Stimulated activated CD4-positive, alpha-beta T cell treated with anti-CD3 and anti-CD28 coated beads, Interleukin-2, amount 100 ng/mL, for 24 hours (primary cell): ENCODE measurements at regions not wholly inside any gene's neighbourhood (a gene's known extent, or its start where the extent isn't known, plus 50 kb on each side); places are given as distances from the start of the nearest gene placed in this dataset.

Experiments
- DNase-seq, 2 donors: peaks; one replicate each; pipeline ENCODE4 v3.0.0-alpha.2; 2020

DNA sequence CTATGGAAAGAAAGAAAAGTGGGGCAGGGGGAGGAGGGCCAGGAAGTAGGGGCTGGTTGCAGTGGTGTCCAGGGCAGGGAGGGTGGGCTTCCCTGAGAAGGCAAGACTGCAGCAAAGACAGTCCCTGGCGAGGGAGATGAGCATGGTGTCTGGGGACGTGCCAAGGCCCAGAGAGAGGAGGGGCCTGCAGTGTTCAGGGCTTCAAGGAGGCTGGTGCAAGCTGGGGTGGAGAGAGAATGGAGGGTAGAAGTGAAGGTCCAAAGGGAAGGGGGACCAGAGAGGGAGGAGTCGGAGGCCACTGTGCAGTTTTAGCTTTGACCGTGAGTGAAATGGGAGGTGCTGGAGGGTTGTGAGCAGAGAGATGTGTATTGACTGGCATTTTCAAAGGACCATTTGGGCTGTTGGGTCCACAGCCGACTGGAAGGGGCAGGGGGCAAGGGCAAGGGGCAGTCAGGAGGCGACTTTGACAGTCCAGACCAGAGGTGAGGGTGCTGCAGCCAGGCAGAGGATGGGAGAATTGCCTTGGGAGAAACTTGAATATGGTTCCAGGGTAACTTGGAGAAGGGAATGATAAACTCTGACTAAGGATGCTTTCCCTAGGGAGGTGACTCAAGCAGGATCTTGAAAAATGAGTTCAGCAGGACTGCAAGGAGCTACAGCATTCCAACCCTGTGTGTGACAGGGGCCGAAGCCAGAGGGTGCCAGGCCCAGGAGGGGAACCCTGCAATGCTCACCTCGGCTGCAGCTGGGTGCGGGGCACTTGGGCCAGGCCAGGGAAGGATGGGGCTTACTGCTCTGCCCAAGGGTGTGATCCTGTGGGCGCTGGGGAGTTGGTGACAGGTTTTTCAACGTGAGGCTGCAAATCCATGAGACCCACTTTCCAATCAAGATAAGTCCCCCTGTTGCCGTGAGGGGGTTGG, 177.1 kb upstream of the HAAO start:
- no peak for DNase-seq

DNA sequence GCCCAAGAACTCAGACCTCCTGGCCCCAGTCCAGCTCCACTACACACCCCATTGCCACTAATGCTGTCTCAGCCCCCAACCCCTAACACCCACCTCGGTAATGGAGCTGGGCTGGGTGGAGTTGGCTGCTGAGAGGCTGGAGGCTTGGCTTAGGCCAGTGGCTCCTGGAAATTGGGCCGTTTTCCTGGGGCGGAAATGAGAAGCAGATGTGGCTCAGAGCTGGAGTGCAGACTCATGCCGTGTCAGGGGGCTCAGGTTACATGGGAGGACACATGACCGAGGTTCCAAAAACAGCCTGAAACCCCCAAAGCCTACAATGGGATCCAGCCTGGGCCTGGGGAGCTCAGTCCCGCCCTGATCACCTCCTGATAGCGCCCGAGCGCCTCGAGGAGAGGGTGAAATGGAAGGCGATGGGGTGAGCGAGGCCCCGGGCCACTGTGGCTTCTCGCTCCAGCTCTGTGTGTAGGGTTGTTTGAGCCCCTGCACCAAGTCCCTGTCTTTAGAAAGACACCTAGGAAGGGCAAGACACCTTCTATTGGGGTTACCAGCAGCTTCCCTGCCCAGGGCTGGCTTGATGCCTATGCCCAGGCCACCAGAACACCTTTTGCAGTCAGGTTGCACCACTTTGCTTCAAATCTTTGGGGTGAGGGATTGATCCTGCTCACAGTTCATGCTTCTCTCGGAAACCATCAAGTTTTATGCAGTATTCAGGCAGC, 175.7 kb upstream of the HAAO start:
- no peak for DNase-seq

DNA sequence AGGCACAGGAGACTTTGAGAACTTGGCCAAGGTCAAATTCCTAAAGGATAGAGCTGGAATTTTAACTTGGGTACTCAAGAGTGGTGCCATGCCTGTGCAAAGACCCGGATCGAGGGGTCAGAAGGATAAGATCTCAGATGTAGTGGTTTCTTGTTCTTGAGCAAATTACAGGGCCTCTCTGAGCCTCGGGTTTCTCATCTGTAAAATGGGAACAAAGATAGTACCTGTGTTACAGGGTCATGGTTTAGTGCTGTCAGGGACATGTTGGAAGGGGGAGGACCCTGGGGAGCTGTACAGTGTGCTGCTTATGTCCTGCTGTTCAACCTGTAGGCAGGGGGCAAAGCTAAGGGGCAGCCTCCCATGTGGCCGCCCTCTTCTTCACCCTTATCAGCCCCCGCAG, 173.5 kb upstream of the HAAO start:
- no peak for DNase-seq

DNA sequence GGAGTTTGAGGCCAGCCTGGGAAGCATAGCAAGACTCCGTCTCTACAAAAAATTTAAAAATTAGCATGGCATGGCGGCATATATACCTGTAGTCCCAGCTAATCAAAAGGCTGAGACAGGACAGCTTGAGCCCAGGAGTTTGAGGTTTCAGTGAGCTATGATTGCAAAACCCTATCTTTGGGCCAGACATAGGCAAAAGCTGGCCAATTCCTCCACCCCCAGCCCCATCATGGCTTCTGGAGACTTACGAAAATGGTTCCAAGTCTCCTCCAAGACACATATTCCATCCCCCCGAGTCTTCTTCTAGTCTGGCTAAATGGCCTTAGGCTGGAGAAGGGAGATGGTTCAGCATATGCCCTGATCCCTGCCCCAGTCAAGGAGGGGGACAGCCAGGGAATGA, 172.8 kb upstream of the HAAO start:
- DNase-seq: no peak

DNA sequence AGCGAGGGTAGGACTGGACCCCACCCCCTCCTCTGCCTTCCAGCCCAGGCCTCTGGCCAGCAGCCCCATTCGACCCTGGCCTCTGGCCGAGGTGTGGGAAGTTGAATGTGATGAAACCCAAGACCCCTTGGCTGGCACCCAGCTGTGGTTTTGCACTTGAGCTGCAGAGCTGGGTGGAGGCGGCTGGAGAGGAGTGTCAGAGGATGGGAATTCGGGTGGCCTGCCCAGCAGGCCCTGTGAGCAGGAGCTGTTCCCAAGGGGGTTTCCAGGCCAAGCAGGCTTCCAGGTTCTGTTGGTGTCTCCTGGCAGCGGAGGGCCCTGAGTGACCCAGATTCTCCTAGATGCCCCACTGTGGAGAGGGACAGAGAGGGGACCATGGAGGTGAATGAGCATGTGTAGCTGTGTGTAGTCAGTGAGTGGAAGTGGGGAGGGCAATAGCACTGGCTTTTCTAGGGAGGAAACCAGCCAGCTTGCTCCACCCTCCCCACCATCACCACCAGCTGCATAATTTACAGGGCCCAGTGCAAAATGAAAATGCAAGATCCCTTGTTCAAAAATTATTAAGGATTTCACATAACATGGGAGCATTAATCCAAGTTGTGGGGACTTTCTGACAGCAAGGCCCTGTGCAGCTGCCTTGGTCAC, 172.2 kb upstream of the HAAO start:
- DNase-seq: no peak

DNA sequence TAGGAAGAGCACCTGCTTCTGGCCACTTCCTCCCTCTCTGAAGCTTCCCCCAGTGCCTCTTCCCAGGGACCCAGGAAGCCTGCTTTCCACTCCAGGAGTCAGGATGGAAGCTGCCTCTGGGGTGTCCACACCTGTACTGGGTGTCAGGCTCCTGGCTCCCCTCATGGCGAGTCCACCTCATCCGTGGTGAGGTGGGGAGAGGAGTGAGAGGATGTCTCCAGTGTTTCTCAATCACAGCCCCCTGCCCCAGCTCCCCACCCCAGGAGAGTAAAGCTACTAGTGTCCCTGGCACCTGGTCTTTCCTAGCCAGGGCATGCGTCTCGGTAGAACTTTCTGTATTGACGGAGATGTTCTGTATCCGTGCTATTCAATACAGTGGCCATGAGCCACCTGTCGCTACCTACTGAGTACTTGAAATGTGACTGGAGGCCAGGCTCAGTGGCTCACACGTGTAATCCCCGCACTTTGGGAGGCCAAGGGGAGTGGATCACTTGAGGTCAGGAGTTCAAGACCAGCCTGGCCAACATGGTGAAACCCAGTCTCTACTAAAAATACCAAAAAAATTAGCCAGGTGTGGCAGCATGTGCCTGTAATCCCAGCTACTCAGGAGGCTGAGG, 171.2 kb upstream of the HAAO start:
- DNase-seq: no peak

DNA sequence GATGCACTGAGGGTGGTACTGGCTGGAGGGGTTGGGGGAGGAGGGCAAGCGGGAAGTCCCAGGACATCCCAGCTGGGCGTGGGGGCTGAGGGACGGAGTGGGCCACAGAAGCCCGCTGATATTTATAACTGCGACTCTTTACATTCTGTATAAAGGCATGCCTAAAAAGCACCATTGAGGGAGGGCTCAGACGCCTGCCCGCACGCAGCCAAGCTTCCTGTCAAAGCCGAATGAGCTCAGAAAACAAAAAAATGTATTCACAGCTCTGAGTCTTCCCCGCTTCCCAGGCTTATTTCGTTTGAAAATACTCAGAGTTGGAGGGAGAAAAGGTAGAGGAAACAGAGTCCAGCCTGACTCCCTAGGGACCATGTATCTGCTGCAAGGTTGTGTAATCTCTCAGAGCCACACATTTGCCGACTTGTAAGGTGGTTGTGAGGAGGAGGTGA, 170.1 kb upstream of the HAAO start:
- no peak for DNase-seq

DNA sequence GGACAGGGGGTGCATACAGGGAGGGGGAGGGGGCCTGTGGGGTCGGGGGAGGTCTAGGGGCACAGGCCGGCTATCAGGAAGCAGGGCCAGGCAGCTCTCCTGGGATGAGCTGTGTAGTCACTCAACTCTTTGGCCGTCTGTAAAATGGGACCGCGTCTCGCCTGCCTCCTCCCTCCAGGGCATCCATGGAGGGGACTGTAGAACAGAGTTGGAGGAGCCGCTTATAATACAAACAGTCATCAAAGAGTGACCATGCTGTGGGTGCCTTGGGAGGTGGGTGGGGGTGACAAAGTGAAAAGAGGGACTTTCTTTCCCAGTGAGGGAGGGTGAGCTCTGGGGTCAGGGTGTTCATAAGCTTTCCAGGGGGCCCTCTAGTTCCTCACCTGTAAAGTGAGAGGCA, 169.6 kb upstream of the HAAO start:
- DNase-seq: no peak

DNA sequence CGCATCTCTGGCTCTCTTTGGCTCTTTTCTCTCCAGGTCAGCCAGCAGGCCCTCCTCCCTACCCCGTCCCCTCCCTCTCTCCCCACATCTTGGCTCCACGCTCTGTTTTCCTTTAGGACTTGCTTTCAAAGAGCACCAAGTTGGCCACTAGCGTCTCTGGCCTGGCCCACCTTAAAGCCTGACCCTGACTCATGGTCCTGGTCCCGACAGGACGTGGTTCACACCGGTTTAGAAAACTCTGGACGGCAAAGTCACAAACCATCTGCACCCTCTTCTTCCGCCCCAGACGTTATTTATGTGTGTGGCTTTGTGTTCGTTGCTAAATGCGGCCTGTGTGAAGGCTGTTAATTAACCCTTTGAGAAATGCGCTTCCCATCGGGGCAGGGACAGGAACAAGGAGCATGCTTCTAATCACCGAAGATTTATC, 169.0 kb upstream of the HAAO start:
- DNase-seq: no peak

DNA sequence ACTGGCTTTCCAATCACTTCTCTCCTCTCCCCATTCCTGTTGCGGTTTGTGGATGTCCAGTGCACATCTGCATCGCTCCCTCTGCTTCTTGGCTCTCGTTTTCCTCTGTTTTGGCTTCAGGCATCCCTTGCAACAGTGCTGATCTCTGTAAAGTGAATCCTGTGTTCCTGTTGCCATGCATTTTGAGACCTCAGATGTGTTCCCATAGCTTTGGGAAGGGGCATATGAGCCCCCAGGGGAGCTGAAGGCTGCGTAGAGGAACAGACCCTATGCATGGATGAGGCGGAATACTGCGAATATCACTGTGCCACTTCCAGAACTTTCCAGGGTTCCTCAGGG, 168.4 kb upstream of the HAAO start:
- DNase-seq: no peak

DNA sequence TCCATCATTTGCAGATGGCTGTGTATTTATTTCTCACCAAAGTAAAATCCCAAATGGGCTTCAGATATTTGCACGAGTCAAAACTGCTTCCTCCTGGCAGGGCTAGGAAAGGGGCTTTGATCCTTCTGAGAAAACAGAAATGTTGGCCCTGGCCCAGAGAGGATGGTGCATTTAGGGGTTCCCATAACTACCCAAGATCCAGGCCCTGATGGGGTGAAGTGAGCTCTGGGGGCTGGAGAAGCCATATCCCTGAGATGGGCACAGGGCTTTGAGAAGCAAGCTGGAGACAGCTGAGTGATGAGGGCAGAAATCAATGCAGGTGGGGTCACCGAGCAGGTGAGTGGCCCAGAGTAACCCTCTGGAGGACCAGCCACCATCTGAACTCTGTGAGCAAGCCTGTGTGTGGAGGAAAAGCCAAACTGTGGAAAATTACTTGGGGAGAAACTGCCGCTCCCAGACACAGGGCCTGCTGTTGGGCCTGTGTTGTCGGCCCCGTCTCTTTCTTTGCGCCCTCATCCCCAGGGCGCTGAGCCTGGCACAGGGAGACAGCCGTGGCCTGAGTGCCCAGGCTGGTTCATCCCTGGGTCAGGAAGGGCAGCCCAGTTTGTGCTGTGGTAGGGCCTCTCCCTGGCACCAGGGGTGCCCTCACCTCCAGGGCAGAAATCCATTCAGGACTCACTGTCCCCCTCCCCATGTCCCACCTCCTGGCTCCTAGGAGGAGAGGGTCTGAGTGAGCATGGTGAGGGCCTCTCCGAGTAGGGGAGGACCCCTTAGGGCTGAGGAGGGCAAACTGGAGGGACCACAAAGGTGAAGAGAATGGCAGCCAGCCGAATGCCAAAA, 167.8 kb upstream of the HAAO start:
- no peak for DNase-seq

DNA sequence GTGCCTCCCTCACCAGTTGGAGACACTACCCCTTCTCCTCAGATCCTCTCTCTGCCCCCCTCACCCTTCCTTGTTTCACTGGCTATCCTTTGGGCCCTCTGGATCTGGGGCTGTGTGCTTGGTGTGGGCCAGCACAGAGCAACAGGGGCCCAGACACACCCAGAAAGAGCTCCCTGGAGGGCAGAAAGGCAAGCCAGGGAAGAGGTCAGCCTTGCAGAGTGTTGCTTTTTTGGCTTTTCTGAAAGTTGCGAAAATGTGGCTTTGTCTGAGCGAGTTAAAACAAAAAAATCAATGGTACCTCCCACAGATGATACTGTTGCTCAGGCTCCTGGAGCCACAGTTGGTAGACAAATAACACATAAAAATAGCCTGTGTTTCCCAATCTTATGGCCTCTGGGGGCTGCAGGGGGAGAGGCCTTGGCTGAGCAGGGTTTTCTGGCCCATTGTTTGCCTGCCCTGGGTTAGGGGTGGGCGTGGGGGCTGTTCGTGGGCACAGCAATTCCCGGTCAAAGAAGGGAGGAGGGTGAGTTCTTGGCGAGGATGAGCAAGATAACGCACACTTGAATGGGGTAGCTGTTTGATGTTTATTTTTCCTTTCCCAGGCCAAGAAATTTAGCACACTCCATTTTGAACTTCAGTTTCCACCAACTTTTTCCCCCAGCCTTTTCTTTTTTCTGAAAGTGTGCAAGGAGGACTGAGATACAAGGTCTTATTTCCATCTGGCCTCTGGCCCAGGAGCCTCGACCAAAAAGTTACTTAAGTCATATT, 167.0 kb upstream of the HAAO start:
- no peak for DNase-seq

DNA sequence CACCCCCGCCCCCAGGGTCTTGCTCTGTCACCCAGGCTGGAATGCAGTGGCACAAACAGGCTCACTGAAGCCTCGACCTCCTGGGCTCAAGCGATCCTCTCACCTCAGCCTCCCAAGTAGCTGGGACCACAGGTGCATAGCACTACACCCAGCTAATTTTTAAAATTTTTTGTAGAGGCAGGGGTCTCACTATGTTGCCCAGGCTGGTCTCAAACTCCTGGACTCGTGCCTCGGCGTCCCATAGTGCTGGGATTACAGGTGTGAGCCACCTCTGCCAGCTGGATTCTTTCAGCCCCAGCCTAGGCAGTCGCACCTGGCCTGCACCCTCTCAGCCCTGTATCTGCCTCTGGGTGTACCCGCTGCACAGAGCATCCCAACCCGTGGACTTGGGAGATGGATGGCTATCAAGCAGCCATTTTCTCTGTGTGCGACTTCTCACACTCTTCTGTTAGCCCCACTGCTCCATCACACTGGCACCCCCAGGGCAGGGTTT, 166.4 kb upstream of the HAAO start:
- DNase-seq: no peak

DNA sequence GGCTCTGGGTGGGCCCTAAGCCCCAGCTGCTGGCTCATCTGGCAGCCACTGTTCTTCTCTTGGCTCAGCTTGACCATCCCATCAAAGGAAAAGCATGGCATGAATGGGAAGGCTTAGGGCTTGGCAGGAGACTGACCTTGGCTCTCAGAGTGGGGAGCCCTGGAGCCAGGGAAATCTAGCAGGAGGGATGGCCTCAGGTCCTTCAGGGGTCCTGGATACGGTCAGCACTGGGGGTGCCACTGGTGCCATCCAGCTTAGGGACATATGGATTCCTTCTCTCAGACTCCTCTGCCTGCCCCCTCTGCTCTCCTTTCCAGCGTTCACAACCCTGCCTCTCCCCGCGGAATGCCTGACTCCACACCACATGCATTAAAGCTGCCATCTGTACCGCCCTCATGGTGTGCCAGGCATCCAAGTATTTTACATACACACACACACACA, 165.5 kb upstream of the HAAO start:
- DNase-seq: no peak

DNA sequence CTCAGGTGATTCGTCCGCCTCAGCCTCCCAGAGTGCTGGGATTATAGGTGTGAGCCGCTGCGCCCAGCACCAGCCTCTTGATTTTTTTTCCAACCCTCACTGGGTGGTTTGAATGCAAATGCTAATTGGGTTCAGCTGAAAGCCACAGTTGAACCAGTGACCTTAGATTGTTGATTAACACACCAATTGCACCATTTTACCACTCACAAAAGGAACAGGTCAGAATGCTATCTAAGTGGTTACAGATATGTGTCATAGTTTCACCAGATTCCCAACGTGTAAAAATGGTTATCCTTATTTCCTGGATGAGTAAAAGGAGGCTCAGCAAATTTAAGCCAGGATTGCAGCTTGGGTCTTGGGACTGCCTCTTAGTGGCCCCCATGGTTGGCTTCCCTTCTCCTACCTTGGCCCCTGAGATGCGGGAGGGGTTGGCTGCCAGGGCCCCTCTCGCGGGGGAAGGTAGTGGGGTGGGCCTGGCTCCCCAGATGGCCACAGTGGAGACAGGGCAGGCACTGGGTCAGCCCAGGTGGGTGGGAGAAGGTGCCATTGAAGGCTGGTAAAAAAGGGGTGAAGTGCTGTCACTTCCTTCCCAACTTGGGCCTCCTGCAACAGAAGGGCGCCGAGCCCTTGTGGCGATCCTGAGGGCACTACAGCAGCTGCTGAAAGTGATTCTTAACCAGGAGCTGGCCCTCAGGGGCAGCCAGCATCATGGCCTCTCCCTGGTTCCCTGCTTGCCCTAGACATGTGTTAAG, 164.9 kb upstream of the HAAO start:
- DNase-seq: no peak

DNA sequence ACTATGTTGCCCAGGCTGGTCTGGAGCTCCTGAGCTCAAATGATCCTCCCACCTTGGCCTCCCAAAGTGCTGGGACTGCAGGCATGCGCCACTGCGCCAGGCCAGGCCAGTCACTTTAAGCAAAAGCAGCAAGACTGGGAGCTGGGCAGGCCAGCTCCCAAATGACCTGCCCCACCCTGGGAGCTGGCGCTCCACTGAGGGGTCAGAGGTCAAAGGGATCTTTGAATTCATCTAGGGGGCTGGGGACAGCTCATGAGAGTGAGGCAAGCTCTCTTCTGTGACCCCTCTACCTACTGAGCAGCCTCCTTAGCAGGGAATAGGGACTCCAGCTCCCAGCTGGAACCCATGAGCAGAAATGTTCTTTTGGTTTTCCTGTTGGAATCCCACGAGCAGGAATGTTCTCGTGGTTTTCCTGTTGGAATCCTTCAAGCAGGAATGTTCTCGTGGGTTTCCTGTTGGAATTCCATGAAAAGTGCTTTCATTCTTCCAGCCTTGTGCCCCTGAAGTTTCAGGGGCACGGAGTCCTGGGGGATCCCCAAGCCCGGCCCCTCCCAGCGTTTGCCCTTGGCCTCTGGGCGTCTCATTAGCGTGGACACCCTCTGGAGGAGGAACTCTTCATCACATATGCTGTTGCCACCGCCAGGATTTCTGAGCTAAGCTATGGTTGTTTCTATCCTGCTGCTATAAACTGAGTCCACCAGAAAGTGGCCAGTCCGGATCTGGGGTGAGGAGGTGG, 162.0 kb upstream of the HAAO start:
- no peak for DNase-seq

DNA sequence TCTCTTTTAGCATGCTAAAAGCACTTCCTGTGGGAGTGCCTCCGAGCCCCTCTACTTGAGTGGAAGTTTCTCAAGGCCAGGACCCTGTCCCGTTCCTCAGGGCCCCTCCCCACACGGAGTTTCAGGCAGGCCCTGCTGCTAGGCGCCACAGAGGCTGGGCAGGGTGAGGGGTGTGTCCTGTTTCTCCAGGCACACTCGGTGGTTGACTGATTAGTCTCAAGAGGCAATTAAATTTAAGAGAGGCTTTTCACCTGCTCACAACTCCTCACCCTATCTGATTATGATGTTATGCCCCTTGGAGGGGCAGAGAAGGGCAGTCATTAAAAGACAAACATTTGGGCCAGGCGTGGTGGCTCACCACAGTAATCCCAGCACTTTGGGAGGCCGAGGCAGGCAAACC, 160.8 kb upstream of the HAAO start:
- no peak for DNase-seq

DNA sequence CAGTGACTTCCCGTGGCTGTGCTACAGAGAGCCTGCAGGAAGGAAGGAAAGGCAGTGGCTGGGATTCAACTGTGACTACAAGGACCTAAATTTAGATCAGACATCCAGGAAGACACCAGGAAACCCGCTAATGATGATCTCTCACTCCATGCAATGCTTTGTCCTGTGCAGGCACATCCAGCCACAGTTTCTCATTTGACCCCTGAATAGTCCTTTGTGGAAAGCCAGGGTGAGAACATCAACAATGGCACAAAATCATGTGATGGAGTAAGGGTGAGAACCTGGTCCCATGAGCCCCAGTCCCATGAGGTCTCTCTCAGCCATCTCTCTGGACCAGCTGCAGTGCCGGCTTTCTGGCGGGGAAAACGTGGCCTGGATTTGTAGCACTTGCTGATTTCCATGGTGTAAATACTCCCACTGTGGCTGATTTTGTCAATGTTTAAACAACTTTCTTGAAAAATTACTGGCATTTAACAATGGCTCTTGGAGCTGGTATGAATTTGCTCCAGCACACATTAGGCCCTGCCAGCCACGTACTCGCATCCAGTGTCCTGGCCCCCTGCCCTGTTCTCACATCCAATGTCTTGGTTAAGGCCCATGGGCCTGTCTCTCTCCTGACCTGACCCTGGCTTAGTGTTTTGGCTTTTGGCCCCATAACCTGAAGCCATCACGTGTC, 159.0 kb upstream of the HAAO start:
- DNase-seq: no peak

DNA sequence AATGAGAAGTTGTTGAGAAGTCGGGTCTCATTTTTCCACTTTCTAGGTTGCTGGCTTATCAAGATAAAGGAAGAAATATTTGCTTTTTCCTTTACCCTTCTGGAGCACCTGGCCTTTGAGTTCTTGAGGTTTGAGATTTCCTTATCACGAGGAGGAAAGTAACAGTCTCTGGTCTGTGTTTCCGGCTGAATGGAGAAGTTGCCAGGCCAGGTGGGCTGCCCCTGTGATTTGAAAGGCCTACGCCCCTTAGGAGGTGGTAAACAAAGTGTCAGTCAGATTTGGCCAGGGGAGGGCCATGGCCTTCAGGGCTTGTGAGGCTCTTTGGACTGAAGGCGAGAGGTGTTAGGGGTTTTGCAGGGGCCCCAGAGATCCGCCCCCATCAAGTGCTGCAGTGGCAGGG, 156.7 kb upstream of the HAAO start:
- DNase-seq: no peak
